ENCODE measurements at regions not wholly inside any gene's neighbourhood (a gene's known extent, or its start where the extent isn't known, plus 50 kb on each side); places are given as distances from the start of the nearest gene placed in this dataset.

DNA sequence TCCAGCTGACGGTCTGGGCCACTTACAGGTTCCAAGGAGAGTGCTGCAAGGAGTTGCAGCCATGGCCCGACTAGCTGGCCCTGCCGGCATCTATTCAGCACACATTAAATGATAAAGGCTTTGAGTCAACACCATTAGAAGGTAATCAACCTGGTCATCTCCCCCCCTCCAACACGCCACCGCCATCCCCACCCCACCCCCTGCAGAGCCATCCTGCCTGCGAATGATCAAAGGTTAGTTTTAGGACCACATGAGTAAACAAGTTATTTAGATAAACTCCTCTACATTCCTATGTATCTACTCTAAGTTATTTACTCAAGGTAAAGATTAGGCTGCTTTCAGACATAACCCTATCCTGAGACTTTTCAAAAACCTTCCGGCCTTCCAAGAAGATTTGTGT is 349.3 kb upstream of the SLC39A10 start:
- no peaks in the 10 kb centered on the region for H3K9me3 ChIP-seq (ENCODE audit: control insufficient read depth, insufficient read depth, low read length)
- H3K36me3 ChIP-seq (ENCODE audit: control insufficient read depth, insufficient read depth, low read length): no peaks in the 10 kb centered on the region
- H3K27me3 ChIP-seq (ENCODE audit: control insufficient read depth, insufficient read depth, low read length): no peaks in the 10 kb centered on the region
- DNase-seq (ENCODE audit: low read depth in 4 of 6, low spot score in 6 of 6): no peak
- H3K4me1 ChIP-seq (ENCODE audit: control insufficient read depth, insufficient read depth, low read length): no peaks in the 10 kb centered on the region
- H3K27ac ChIP-seq (ENCODE audit: low read depth, low read length): no peak overlapping the region
- 89% methylated on average over 1 of the region's 7 CpGs for WGBS (ENCODE audit: insufficient coverage)
- H3K4me3 ChIP-seq (ENCODE audit: low read depth, low read length): no peak overlapping the region

DNA sequence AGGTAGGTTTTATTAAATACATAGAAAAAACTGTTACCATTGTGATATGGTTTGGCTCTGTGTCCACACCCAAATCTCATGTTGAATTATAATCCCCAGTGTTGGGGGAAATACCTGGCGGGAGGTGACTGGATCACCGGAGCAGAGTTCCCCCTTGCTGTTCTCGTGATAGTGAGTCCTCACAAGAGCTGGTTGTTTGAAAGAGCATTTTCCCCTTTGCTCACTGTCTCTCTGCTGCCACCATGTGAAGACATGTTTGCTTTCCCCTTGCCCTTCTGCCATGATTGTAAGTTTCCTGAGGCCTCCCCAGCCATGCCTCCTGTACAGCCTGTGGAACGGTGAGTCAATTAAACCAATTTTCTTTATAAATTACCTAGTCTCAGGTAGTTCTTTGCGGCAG is 352.7 kb upstream of the SLC39A10 start:
- no peaks in the 10 kb centered on the region for H3K9me3 ChIP-seq (ENCODE audit: control insufficient read depth, insufficient read depth, low read length)
- 73% methylated on average over 2 of the region's 5 CpGs for WGBS (ENCODE audit: insufficient coverage)
- no peak overlapping the region for H3K27ac ChIP-seq (ENCODE audit: low read depth, low read length)
- no peak for DNase-seq (ENCODE audit: low read depth in 4 of 6, low spot score in 6 of 6)
- H3K27me3 ChIP-seq (ENCODE audit: control insufficient read depth, insufficient read depth, low read length): no peaks in the 10 kb centered on the region
- no peaks in the 10 kb centered on the region for H3K36me3 ChIP-seq (ENCODE audit: control insufficient read depth, insufficient read depth, low read length)
- H3K4me1 ChIP-seq (ENCODE audit: control insufficient read depth, insufficient read depth, low read length): no peaks in the 10 kb centered on the region
- H3K4me3 ChIP-seq (ENCODE audit: low read depth, low read length): no peak overlapping the region

DNA sequence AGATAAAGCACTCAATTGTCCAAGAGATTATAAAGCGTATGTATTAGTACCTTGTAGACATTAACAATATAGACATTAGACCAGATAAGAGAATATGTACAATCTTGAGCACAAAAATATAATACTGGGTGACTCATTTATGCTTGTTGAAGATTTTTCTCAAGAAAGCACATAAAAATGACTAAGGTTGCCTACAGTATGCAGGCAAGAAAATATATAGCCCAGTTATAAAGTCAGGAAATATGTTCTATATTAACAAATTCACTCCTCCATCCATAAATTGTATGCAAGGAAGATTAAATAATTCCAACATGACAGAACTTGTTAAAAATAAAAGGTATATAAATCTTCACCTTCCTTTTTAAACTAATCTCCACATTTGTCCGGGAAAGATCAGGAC is 356.4 kb upstream of the SLC39A10 start:
- H3K27me3 ChIP-seq (ENCODE audit: control insufficient read depth, insufficient read depth, low read length): no peaks in the 10 kb centered on the region
- H3K9me3 ChIP-seq (ENCODE audit: control insufficient read depth, insufficient read depth, low read length): no peaks in the 10 kb centered on the region
- H3K36me3 ChIP-seq (ENCODE audit: control insufficient read depth, insufficient read depth, low read length): no peaks in the 10 kb centered on the region
- H3K27ac ChIP-seq (ENCODE audit: low read depth, low read length): no peak overlapping the region
- DNase-seq (ENCODE audit: low read depth in 4 of 6, low spot score in 6 of 6): no peak
- no peak overlapping the region for H3K4me3 ChIP-seq (ENCODE audit: low read depth, low read length)
- no peaks in the 10 kb centered on the region for H3K4me1 ChIP-seq (ENCODE audit: control insufficient read depth, insufficient read depth, low read length)
- WGBS (ENCODE audit: insufficient coverage): no CpG with 5 or more reads among the region's 2 CpGs

DNA sequence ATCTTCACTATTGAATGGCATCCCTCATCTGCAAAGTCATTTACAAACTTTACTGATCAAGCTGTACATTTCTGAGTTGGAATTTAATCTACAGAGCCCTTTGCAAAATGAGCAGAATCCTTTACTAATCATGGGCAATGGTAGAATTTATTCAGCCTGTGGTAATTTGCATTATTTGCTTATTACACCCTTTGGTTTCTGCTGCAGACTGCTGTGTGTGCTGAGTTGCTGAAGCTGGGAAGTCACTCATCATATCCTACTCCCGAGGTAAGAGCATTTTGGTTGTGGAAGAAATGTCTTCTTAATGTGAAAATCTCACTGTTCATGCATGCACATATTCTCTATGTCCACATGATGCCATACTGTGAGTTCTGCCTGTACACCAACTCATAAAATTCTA is 357.4 kb upstream of the SLC39A10 start:
- DNase-seq (ENCODE audit: low read depth in 4 of 6, low spot score in 6 of 6): no peak
- Histone ChIP-seq H3K36me3 (ENCODE audit: control insufficient read depth, insufficient read depth, low read length) (no peaks in the 10 kb centered on the region), H3K9me3 (ENCODE audit: control insufficient read depth, insufficient read depth, low read length) (no peaks in the 10 kb centered on the region), H3K4me3 (ENCODE audit: low read depth, low read length) (no peak overlapping the region), H3K4me1 (ENCODE audit: control insufficient read depth, insufficient read depth, low read length) (no peaks in the 10 kb centered on the region), H3K27ac (ENCODE audit: low read depth, low read length) (no peak overlapping the region), H3K27me3 (ENCODE audit: control insufficient read depth, insufficient read depth, low read length) (no peaks in the 10 kb centered on the region)
- WGBS (ENCODE audit: insufficient coverage): no CpG with 5 or more reads among the region's 1 CpG

DNA sequence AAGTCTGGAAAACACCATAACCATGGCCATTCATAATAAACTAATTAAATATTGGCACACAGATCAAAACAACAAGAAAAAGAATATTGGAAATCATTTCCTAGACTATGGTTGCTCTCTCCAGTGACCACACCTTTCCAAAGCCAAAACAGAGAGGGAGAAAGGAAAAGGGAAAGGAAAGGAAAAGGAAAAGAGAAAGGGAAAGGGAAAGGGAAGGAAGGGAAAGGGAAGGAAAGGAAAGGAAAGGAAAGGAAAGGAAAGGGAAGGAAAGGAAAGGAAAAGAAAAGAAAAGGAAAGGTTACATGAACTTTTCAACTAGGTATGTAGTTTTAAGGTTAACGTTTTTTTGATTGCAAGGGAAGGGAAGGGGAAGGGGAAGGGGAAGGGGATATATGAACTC is 360.5 kb upstream of the SLC39A10 start:
- H3K4me1 ChIP-seq (ENCODE audit: control insufficient read depth, insufficient read depth, low read length): no peaks in the 10 kb centered on the region
- no peak for DNase-seq (ENCODE audit: low read depth in 4 of 6, low spot score in 6 of 6)
- H3K4me3 ChIP-seq (ENCODE audit: low read depth, low read length): no peak overlapping the region
- H3K27me3 ChIP-seq (ENCODE audit: control insufficient read depth, insufficient read depth, low read length): no peaks in the 10 kb centered on the region
- WGBS (ENCODE audit: insufficient coverage): 100% methylated on average over 1 of the region's 1 CpG
- H3K9me3 ChIP-seq (ENCODE audit: control insufficient read depth, insufficient read depth, low read length): no peaks in the 10 kb centered on the region
- H3K36me3 ChIP-seq (ENCODE audit: control insufficient read depth, insufficient read depth, low read length): no peaks in the 10 kb centered on the region
- H3K27ac ChIP-seq (ENCODE audit: low read depth, low read length): no peak overlapping the region

DNA sequence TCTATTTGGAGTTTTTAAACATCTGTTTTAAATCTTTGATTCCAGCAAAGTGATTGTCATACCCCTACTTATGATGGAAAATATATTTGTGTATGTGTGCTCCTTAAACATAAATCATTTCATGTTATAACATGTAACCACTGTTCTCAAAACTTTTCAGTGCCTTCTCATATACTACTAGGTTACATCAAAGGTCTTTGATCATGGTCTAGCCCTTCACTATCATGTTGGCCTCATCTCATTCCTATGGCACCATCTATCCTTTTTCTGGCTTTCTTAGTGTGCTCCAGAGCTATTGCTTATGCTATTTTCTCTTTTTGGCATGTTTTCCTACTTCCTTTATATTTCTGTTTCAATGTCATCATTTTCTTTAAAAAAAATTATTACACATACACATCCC is 367.9 kb upstream of the SLC39A10 start:
- Histone ChIP-seq H3K27ac (ENCODE audit: low read depth, low read length) (no peak overlapping the region), H3K36me3 (ENCODE audit: control insufficient read depth, insufficient read depth, low read length) (no peaks in the 10 kb centered on the region), H3K27me3 (ENCODE audit: control insufficient read depth, insufficient read depth, low read length) (no peaks in the 10 kb centered on the region), H3K4me1 (ENCODE audit: control insufficient read depth, insufficient read depth, low read length) (no peaks in the 10 kb centered on the region), H3K4me3 (ENCODE audit: low read depth, low read length) (no peak overlapping the region), H3K9me3 (ENCODE audit: control insufficient read depth, insufficient read depth, low read length) (no peaks in the 10 kb centered on the region)
- DNase-seq (ENCODE audit: low read depth in 4 of 6, low spot score in 6 of 6): no peak

DNA sequence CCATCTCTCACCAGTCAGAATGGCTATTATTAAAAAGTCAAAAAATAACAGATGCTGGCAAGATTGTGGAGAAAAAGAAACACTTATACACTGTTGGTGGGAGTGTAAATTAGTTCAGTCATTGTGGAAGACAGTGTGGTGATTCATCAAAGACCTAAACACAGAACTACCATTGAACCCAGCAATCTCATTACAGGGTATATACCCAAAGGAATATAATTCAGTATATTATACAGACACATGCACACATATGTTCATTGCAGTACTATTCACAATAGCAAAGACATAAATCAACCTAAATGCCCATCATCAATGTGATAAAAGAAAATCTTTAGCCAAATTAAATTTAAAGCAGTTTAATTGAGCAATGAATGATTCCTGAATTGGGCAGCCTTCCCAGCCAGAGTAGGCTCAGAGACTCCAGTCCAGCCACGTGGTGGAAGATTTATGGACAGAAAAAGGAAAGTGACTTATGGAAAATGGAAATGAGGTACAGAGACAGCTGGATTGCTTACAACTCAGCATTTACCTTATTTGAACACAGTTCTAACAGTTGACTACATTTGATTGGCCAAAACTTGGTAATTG is 377.1 kb upstream of the SLC39A10 start:
- Histone ChIP-seq H3K9me3 (ENCODE audit: control insufficient read depth, insufficient read depth, low read length) (no peaks in the 10 kb centered on the region), H3K27me3 (ENCODE audit: control insufficient read depth, insufficient read depth, low read length) (no peaks in the 10 kb centered on the region), H3K4me3 (ENCODE audit: low read depth, low read length) (no peak overlapping the region), H3K4me1 (ENCODE audit: control insufficient read depth, insufficient read depth, low read length) (no peaks in the 10 kb centered on the region), H3K36me3 (ENCODE audit: control insufficient read depth, insufficient read depth, low read length) (no peaks in the 10 kb centered on the region), H3K27ac (ENCODE audit: low read depth, low read length) (no peak overlapping the region)
- no CpG with 5 or more reads among the region's 1 CpG for WGBS (ENCODE audit: insufficient coverage)
- DNase-seq (ENCODE audit: low read depth in 4 of 6, low spot score in 6 of 6): peak in 2 of 6 donors; percentile 18 to 49

DNA sequence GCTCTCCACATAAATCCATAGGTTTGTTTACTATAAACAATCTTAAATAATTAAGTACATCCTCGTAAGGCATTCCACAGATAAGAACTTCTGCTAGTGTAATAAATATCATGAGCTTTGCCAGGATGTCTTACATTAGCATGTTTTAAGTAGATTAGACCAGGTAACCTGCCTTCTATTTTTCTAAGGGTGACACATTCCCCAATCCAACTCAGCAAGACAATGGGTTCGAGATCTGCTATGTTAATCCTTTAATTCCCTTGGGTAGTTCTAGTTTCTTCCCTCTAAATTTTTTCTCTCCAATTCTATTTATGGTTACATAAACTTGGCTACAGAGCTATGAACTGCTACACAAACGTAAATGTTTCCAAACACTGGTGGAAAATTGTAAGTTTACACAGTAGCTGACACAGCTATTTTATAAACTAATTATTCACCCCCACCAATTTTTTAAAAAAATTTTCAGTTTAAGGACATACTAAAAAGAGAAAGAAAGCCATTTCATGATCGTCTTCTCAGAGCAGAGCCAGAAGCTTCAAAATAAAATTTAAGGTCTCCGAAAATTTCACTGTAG is 386.5 kb upstream of the SLC39A10 start:
- WGBS (ENCODE audit: insufficient coverage): no CpG with 5 or more reads among the region's 5 CpGs
- Histone ChIP-seq H3K27ac (ENCODE audit: low read depth, low read length) (no peak overlapping the region), H3K36me3 (ENCODE audit: control insufficient read depth, insufficient read depth, low read length) (no peaks in the 10 kb centered on the region), H3K9me3 (ENCODE audit: control insufficient read depth, insufficient read depth, low read length) (peaks cover 3% of the 10 kb centered on the region), H3K27me3 (ENCODE audit: control insufficient read depth, insufficient read depth, low read length) (no peaks in the 10 kb centered on the region), H3K4me3 (ENCODE audit: low read depth, low read length) (no peak overlapping the region), H3K4me1 (ENCODE audit: control insufficient read depth, insufficient read depth, low read length) (no peaks in the 10 kb centered on the region)
- DNase-seq (ENCODE audit: low read depth in 4 of 6, low spot score in 6 of 6): no peak

DNA sequence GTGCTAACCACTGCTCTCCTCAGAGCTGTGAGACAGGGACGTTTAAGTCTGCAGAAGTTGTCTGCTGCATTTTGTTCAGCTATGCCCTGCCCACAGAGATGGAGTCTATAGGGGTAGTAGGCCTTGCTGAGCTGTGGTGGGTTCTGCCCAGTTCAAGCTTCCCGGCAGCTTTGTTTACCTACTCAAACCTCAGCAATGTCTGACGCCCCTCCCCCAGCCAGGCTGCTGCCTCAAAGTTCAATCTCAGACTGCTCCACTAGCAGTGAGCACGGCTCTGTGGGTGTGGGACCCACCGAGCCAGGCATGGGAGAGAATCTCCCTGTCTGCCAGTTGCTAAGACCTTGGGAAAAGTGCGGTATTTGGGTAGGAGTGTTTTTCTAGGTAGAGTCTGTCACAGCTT is 387.8 kb upstream of the SLC39A10 start:
- H3K27me3 ChIP-seq (ENCODE audit: control insufficient read depth, insufficient read depth, low read length): no peaks in the 10 kb centered on the region
- no peaks in the 10 kb centered on the region for H3K4me1 ChIP-seq (ENCODE audit: control insufficient read depth, insufficient read depth, low read length)
- no peak for DNase-seq (ENCODE audit: low read depth in 4 of 6, low spot score in 6 of 6)
- WGBS (ENCODE audit: insufficient coverage): 90% methylated on average over 6 of the region's 6 CpGs
- no peak overlapping the region for H3K27ac ChIP-seq (ENCODE audit: low read depth, low read length)
- peaks cover 3% of the 10 kb centered on the region for H3K9me3 ChIP-seq (ENCODE audit: control insufficient read depth, insufficient read depth, low read length)
- no peaks in the 10 kb centered on the region for H3K36me3 ChIP-seq (ENCODE audit: control insufficient read depth, insufficient read depth, low read length)
- H3K4me3 ChIP-seq (ENCODE audit: low read depth, low read length): no peak overlapping the region

DNA sequence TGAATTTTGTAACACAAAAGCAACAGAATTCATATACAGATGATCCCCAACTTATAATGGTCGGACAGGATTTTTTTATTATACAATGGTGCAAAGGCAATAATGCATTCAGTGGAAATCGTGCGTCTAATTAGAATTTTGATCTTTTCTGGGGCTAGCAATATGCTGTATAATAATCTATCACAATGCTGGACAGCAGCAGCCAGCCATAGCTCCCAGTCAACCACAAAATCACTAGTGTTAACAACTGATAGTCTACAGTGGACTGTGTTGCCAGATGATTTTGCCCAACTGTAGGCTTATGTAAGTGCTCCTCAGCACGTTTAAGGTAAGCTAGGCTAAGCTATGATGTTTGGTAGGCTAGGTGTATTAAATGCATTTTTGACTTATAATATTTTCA is 399.0 kb upstream of the SLC39A10 start:
- no CpG with 5 or more reads among the region's 4 CpGs for WGBS (ENCODE audit: insufficient coverage)
- H3K27me3 ChIP-seq (ENCODE audit: control insufficient read depth, insufficient read depth, low read length): no peaks in the 10 kb centered on the region
- H3K27ac ChIP-seq (ENCODE audit: low read depth, low read length): no peak overlapping the region
- H3K4me3 ChIP-seq (ENCODE audit: low read depth, low read length): no peak overlapping the region
- no peaks in the 10 kb centered on the region for H3K36me3 ChIP-seq (ENCODE audit: control insufficient read depth, insufficient read depth, low read length)
- DNase-seq (ENCODE audit: low read depth in 4 of 6, low spot score in 6 of 6): no peak
- H3K4me1 ChIP-seq (ENCODE audit: control insufficient read depth, insufficient read depth, low read length): no peaks in the 10 kb centered on the region
- H3K9me3 ChIP-seq (ENCODE audit: control insufficient read depth, insufficient read depth, low read length): no peaks in the 10 kb centered on the region

Measured in spinal cord (tissue), 9 donors.